Bronchial epithelial cell (primary cell): ENCODE measurements at regions not wholly inside any gene's neighbourhood (a gene's known extent, or its start where the extent isn't known, plus 50 kb on each side); places are given as distances from the start of the nearest gene placed in this dataset.
"Not testable (repeated sequence)": the region's sequence is repeated elsewhere in the genome, so short reads cannot be mapped to it uniquely, and the experiment has no call there.

Experiments used
- DNase-seq: peaks from one replicate; pipeline ENCODE4 v3.0.0-alpha.2; 2010; ENCODE audit warnings: low read depth
- FAIRE-seq: peaks from 2 replicates; lab custom pipeline; 2011; peaks lifted over from hg19 to GRCh38; lab: Jason Lieb, UNC
- H3K27me3 ChIP-seq: 2 replicates; pipeline ENCODE4 v1.5.1; 2011; ENCODE audit warnings: low read length; ENCODE audit not compliant: control insufficient read depth, insufficient read depth
- H3K36me3 ChIP-seq: 2 replicates; pipeline ENCODE4 v1.5.1; 2011; ENCODE audit warnings: low read length; ENCODE audit not compliant: control insufficient read depth, insufficient read depth
- H3K4me3 ChIP-seq: 2 replicates; pipeline ENCODE4 v1.5.1; 2011; ENCODE audit warnings: mild to moderate bottlenecking, low read depth, low read length, control low read depth
- CTCF ChIP-seq: IDR thresholded peaks from 2 replicates; pipeline ENCODE4 v1.5.1; 2011; ENCODE audit warnings: mild to moderate bottlenecking, moderate library complexity, low read length, control low read depth, inconsistent platforms; ENCODE audit not compliant: insufficient read depth, severe bottlenecking

DNA sequence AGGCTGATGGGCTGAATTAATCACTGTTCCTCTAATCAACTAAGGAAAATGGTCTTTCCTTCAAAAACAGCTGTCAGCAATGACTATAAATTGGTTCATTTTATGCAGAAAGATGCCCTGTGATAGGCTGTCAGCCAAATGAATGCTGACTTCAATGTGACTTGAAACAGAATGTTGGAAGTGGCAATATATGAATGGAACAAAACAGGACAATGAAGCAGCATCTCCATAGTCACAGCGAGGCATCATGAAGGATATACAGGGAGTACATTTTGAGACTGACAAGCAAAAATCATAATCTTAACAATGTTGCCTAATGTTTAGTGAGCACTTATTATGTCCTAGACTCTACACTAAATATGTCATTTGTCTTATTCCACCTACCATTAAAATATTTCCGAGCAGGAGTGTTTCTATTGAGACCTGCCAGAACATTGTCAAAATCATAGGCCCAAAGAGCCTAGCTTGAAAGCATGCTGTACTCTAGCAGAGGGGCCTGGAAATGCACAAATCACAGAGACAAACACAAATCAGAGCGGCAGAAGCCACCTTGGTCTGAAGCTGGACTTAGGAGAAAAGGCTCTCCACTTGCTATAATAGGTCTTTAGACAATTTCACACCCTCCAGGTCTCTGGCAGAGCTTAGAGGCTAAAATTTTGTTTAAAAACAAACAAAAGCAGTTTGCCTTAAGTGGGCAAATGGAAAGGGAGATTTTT is 63.3 kb downstream of the FAM50B start:
- no peak for TF ChIP-seq CTCF
- DNase-seq (peak; percentile 25), FAIRE-seq (no peak)
- Histone ChIP-seq H3K36me3 (no peaks in the 10 kb centered on the region), H3K4me3 (no peak overlapping the region), H3K27me3 (peaks cover 9% of the 10 kb centered on the region)

GRCh38 chr6:3913077-3913957 is 64.1 kb downstream of the FAM50B start:
- peak; percentile 99 for DNase-seq
- H3K4me3 ChIP-seq, result no peak overlapping the region
- TF ChIP-seq CTCF, result no peak
- no peak for FAIRE-seq
- peaks cover 8% of the 10 kb centered on the region for H3K27me3 ChIP-seq
- H3K36me3 ChIP-seq, result no peaks in the 10 kb centered on the region

DNA sequence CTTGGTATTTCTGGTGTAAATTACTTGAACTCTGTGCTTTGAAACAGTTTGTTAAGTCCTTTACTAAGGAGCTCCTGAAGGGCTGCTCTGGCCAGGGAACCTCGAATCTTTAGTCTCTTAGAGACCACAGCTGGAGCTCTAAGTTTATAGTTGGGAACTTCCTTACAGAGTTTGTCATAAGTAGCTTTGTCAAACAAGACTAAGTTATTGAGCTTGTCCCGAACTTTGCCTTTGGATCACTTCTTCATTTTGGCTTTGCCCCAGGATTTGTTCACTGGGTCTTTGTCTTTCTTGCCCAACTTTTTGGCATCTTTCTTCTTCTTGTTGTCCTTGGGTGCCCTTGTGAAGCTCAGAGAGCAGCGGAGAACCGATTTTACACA is 64.8 kb downstream of the FAM50B start:
- Histone ChIP-seq H3K4me3 (no peak overlapping the region), H3K27me3 (peaks cover 6% of the 10 kb centered on the region), H3K36me3 (no peaks in the 10 kb centered on the region)
- DNase-seq (no peak), FAIRE-seq (no peak)
- TF ChIP-seq CTCF, result no peak

DNA sequence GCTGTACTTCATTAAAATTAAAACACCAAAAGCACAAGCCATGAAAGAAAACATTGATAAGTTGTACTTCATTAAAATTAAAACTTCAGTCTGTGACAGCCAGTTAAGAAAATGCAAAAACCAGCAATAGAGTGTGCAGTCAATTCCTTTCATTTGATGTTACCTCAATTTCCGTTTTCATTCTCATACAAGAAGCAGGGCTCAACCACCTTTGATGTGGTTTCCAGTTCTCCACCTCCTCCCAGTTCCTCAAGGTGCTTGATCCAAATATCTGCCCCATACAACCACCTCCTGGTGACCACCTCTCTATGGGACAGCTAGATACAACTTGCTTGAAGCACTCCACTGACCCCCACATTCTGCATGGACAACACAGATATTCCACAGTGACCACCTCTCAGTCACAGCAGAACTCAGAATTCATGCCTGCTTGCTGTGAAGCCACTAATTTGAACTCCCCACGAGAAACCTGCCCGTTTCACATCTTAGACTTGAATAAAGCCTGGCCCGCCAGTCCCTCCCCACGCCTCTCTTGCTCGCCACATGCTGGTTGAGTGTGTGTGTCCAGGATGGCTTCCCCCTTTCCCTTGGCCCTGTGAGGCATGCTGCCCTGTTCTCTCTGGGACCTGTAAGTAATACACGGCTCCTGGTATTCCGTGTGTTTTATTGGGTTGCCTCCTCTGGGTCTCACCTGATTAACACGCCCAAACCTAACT is 66.1 kb downstream of the FAM50B start:
- no peaks in the 10 kb centered on the region for H3K36me3 ChIP-seq
- no peaks in the 10 kb centered on the region for H3K27me3 ChIP-seq
- no peak for DNase-seq
- no peak for FAIRE-seq
- H3K4me3 ChIP-seq, result no peak overlapping the region
- TF ChIP-seq CTCF, result no peak

DNA sequence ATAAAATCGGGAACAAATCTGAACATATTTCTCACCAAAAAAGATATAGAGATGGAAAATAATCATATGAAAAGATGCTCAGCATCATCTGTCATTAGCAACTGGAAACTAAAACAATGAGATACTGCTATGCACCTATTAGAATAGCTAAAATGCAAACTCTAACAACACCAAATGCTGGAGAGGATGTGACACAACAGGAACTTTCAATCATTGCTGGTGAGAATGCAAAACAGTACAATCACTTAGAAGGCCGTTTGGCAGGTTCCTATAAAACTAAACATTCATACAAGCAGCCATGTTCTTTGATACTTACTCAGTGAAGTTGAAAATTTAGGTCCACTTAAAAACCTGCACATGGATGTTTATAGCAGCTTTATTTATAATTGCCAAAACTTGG is 67.0 kb downstream of the FAM50B start:
- DNase-seq, result peak; percentile 31
- FAIRE-seq, result no peak
- H3K27me3 ChIP-seq, result no peaks in the 10 kb centered on the region
- TF ChIP-seq CTCF, result no peak
- no peak overlapping the region for H3K4me3 ChIP-seq
- H3K36me3 ChIP-seq, result no peaks in the 10 kb centered on the region

DNA sequence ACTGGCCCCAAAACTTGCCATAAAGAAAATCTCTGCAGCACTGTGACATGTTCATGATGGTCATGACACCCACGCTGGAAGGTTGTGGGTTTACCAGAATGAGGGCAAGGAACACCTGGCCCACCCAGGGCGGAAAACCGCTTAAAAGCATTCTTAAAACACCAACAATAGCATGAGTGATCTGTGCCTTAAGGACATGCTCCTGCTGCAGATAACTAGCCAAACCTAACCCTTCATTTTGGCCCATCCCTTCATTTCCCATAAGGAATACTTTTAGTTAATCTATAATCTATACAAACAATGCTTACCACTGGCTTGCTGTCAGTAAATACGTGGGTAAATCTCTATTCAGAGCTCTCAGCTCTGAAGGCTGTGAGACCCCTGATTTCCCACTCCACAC is 67.6 kb downstream of the FAM50B start:
- H3K36me3 ChIP-seq, H3K27me3 ChIP-seq, FAIRE-seq, H3K4me3 ChIP-seq, DNase-seq: not testable (repeated sequence)
